A673 (cell line): ENCODE measurements at regions not wholly inside any gene's neighbourhood (a gene's known extent, or its start where the extent isn't known, plus 50 kb on each side); places are given as distances from the start of the nearest gene placed in this dataset.

Source experiments
- CTCF ChIP-seq: fragments of 300-800, 200-600 bp; sonication (generic); conservative IDR thresholded peaks from 2 replicates; pipeline ENCODE4 v1.5.1; 2017; ENCODE audit warnings: low read depth, mild to moderate bottlenecking, antibody characterized with exemption, low read length, moderate library complexity, mixed read lengths
- EZH2 ChIP-seq: fragments of 200-600 bp; sonication (generic); IDR thresholded peaks from 2 replicates; pipeline ENCODE4 v1.6.1; 2017; ENCODE audit warnings: borderline replicate concordance, low read depth, mild to moderate bottlenecking, mixed read lengths, antibody characterized with exemption, low read length; ENCODE audit not compliant: poor library complexity, severe bottlenecking

DNA sequence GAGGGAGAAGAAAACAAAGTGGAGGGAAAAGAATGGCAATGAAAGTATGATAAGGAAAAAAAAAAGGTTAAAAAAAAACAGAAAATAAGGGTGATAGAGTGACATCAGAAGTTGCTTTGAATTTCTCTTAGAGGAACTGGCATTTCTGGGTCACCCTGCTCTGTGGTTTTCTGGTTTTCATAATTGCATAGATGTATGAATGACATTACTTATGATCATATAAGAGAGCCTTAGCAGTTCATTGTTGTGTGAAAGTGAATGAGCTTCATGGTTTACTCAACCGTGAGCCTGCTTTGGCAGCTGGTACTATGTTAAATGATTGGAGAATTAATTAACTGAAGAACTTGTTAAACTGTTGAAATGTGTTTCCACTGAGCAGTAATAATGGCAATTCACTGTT is 336.4 kb upstream of the FBXO33 start:
- no peak for TF ChIP-seq EZH2
- TF ChIP-seq CTCF = no peak
